Parathyroid adenoma (tissue), 2 donors: ENCODE measurements at regions not wholly inside any gene's neighbourhood (a gene's known extent, or its start where the extent isn't known, plus 50 kb on each side); places are given as distances from the start of the nearest gene placed in this dataset.

Experiments used
- H2AFZ ChIP-seq: fragments of 300-600 bp; sonication (generic); one replicate; pipeline ENCODE4 v1.7.0; 2017; ENCODE audit warnings: antibody characterized with exemption, mild to moderate bottlenecking
- H3K27ac ChIP-seq: fragments of 300-600 bp; sonication (generic); one replicate; pipeline ENCODE4 v1.7.0; 2017
- H3K27me3 ChIP-seq: fragments of 300-600 bp; sonication (generic); one replicate; pipeline ENCODE4 v1.7.0; 2017; ENCODE audit warnings: low read length; ENCODE audit not compliant: control insufficient read depth, insufficient read depth
- H3K36me3 ChIP-seq: fragments of 300-600 bp; sonication (generic); one replicate; pipeline ENCODE4 v1.7.0; 2017; ENCODE audit warnings: low read length; ENCODE audit not compliant: control insufficient read depth, insufficient read depth
- H3K4me1 ChIP-seq: fragments of 300-600 bp; sonication (generic); one replicate; pipeline ENCODE4 v1.7.0; 2017; ENCODE audit warnings: control low read depth
- H3K4me2 ChIP-seq: fragments of 300-600 bp; sonication (generic); one replicate; pipeline ENCODE4 v1.7.0; 2017; ENCODE audit warnings: low read length
- H3K4me3 ChIP-seq: fragments of 300-600 bp; sonication (generic); one replicate; pipeline ENCODE4 v1.7.0; 2017; ENCODE audit warnings: low read depth, low read length
- H3K79me2 ChIP-seq: fragments of 300-600 bp; sonication (generic); one replicate; pipeline ENCODE4 v1.7.0; 2017; ENCODE audit warnings: control low read depth
- H3K9ac ChIP-seq: fragments of 300-600 bp; sonication (generic); one replicate; pipeline ENCODE4 v1.7.0; 2017; ENCODE audit warnings: mild to moderate bottlenecking
- H3K9me3 ChIP-seq: fragments of 300-600 bp; sonication (generic); one replicate; pipeline ENCODE4 v1.7.0; 2017; ENCODE audit warnings: low read length; ENCODE audit not compliant: control insufficient read depth
- TF ChIP-seq, protein P1 (sequence below): fragments of 300-600 bp; sonication (generic); IDR thresholded peaks from one replicate; pipeline ENCODE4 v1.7.0; 2017; ENCODE audit warnings: antibody characterized with exemption, mild to moderate bottlenecking
- donor health status: primary hyperparathyroidism.

- no peaks in the 10 kb centered on the region for H3K27me3 ChIP-seq
- H3K27ac ChIP-seq, result no peak overlapping the region
- no peak overlapping the region for H3K9ac ChIP-seq
- H2AFZ ChIP-seq, result peak overlapping the region; percentile 39
- no peak overlapping the region for H3K4me2 ChIP-seq
- H3K79me2 ChIP-seq, result no peaks in the 10 kb centered on the region
- TF ChIP-seq, protein P1, sequence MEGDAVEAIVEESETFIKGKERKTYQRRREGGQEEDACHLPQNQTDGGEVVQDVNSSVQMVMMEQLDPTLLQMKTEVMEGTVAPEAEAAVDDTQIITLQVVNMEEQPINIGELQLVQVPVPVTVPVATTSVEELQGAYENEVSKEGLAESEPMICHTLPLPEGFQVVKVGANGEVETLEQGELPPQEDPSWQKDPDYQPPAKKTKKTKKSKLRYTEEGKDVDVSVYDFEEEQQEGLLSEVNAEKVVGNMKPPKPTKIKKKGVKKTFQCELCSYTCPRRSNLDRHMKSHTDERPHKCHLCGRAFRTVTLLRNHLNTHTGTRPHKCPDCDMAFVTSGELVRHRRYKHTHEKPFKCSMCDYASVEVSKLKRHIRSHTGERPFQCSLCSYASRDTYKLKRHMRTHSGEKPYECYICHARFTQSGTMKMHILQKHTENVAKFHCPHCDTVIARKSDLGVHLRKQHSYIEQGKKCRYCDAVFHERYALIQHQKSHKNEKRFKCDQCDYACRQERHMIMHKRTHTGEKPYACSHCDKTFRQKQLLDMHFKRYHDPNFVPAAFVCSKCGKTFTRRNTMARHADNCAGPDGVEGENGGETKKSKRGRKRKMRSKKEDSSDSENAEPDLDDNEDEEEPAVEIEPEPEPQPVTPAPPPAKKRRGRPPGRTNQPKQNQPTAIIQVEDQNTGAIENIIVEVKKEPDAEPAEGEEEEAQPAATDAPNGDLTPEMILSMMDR, result no peak
- H3K36me3 ChIP-seq, result no peaks in the 10 kb centered on the region
- no peaks in the 10 kb centered on the region for H3K9me3 ChIP-seq
- H3K4me1 ChIP-seq, result no peaks in the 10 kb centered on the region
- no peak overlapping the region for H3K4me3 ChIP-seq
Observed at GRCh38 chr12:3432176-3432742, 58.7 kb upstream of the PRMT8 start.

- Histone ChIP-seq H3K4me3 (no peak overlapping the region), H3K9me3 (no peaks in the 10 kb centered on the region), H3K9ac (no peak overlapping the region), H3K27ac (no peak overlapping the region), H3K36me3 (no peaks in the 10 kb centered on the region), H3K79me2 (no peaks in the 10 kb centered on the region), H3K4me1 (no peaks in the 10 kb centered on the region), H3K4me2 (no peak overlapping the region), H3K27me3 (no peaks in the 10 kb centered on the region), H2AFZ (no peak overlapping the region)
- TF ChIP-seq, protein P1, result no peak
Observed at GRCh38 chr12:3432868-3433267, 58.1 kb upstream of the PRMT8 start.

GRCh38 chr12:3436461-3437065 is 54.4 kb upstream of the PRMT8 start:
- Histone ChIP-seq H3K36me3 (no peaks in the 10 kb centered on the region), H2AFZ (no peak overlapping the region), H3K4me3 (no peak overlapping the region), H3K27me3 (no peaks in the 10 kb centered on the region), H3K4me1 (no peaks in the 10 kb centered on the region), H3K4me2 (no peak overlapping the region), H3K9me3 (no peaks in the 10 kb centered on the region), H3K79me2 (no peaks in the 10 kb centered on the region), H3K9ac (no peak overlapping the region), H3K27ac (no peak overlapping the region)
- TF ChIP-seq, protein P1, result no peak

GRCh38 chr12:3437986-3438385 is 53.0 kb upstream of the PRMT8 start:
- TF ChIP-seq, protein P1, result no peak
- no peak overlapping the region for H3K9ac ChIP-seq
- H3K27me3 ChIP-seq, result no peaks in the 10 kb centered on the region
- H3K4me1 ChIP-seq, result no peaks in the 10 kb centered on the region
- H3K4me3 ChIP-seq, result no peak overlapping the region
- H3K27ac ChIP-seq, result no peak overlapping the region
- no peaks in the 10 kb centered on the region for H3K36me3 ChIP-seq
- H2AFZ ChIP-seq, result no peak overlapping the region
- H3K9me3 ChIP-seq, result no peaks in the 10 kb centered on the region
- H3K79me2 ChIP-seq, result no peaks in the 10 kb centered on the region
- no peak overlapping the region for H3K4me2 ChIP-seq

DNA sequence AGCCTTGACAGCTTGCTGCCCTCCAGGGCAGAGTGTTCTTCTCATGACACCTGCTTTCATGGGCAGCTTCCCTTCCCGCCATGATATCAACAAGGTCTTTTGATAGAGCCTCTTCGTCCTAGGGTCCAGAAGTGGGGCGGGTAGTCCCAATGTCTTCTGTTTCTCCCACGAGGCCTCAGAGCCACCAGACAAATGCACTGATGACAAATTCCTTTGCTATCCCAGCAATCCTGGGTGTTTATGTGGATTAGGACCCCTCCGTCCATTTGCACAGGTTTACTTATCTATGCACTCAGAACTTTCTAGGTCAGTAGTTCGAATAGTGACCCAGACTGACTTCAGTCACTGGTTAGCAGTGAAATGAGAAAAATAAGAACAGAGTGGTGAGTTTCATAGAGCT is 52.6 kb upstream of the PRMT8 start:
- Histone ChIP-seq H3K36me3 (no peaks in the 10 kb centered on the region), H3K27ac (no peak overlapping the region), H3K79me2 (no peaks in the 10 kb centered on the region), H3K9me3 (no peaks in the 10 kb centered on the region), H3K4me1 (no peaks in the 10 kb centered on the region), H3K9ac (no peak overlapping the region), H3K27me3 (no peaks in the 10 kb centered on the region), H2AFZ (no peak overlapping the region), H3K4me2 (no peak overlapping the region), H3K4me3 (no peak overlapping the region)
- TF ChIP-seq, protein P1, result no peak
